ENCODE measurements at regions not wholly inside any gene's neighbourhood (a gene's known extent, or its start where the extent isn't known, plus 50 kb on each side); places are given as distances from the start of the nearest gene placed in this dataset.
"Not testable (repeated sequence)": the region's sequence is repeated elsewhere in the genome, so short reads cannot be mapped to it uniquely, and the experiment has no call there.

DNA sequence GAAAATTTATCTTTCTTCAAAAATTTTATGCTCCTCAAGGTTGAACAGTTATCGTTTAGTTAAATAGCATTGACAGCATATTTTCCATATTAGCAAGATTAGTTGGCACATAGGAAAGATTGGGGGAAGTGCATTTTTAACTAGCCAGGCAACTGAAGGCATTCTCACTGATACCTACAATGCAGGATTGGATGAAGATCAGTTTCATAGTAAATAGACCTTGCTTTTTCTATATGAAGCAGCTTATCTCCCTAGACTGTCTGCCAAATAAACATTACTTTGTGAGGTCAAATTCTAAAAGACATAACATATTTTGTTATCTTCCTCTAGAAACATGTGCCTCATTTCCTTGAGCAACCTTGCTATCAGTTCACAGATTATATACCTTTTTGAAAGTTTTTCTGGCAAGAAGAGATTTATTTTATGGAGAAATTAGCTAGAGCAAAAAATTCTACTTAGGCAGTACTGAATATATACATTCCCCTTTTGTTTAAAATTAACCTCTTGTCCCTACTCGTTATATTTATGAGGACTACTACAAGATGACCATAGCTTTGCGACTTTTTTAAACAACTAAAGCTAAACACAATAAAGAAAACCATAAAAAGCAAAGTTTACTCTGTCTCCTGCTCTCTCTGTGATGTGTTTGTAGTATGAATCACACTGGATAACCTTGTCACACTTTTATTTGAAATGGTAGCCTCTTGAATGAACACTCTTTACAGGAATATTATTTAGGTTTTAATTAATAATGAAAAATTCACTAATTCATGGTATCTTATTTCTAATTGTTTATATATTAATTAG lies 654.9 kb upstream of the TBL1XR1 start:
- DNase-seq (ENCODE audit: low spot score) = no peak

DNA sequence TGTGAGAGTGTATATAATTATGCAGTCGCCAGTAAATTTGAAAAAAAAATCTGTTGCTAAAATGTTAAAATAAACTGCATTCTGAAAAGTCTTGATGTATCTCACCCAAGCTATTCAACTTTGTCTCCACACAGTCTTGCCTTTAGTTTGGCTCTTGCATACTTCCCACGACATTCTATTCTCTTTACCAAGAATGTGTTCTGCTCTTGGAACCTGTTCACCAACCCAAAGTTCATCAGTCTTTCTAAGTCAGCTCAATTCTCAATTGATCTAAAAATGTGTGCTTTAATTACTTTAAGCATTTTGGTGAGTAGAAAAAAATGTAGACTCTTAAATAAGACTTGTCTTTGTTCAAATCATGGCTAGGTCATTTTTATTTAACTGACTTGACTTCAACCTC lies 657.7 kb upstream of the TBL1XR1 start:
- DNase-seq (ENCODE audit: low spot score) = no peak

DNA sequence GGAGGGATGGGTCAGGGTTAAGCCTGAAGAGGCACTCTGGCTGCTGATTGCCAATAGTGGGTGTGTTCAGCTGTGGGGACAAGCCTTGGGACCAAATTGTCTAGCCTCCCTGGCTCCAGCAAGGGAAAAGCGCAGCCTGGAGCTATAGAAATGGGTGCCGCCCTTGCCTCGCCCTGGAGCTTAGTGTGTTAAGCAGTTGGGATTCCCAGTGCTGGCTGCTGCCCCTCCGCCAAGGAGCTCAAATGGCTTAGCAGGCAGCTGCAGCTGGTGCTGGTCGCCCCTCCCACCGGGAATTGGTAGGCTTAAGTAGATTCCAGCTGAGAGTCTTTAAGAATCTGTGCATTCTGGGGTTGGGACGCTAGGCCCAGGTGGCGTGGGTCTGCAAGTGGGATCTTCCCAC lies 662.9 kb upstream of the TBL1XR1 start:
- DNase-seq (ENCODE audit: low spot score) = no peak

DNA sequence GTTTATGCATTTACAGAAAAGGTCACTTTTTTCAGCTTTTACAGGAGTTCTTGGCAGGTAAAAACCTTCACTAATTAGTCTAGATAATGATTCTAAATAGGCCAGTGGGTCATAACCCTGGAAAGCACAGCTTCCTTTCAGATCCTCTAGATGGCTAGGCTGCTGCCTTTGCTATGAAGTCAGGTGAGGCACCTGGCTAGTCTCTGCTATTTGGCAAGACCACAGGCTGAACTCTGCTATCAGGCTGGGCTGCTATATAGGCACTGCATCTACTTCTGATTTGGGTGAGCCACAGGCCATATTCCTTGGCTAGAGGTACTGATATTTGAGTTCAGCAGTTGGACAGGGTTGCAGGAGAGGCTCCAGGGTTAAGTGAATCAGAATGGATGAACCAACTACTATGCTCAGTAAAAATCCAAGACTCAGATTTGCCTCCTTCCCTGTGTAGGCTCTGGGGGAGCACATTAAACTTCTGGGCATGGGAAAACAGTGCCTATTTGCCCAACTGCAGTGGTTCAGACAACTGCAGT lies 665.7 kb upstream of the TBL1XR1 start:
- DNase-seq (ENCODE audit: low spot score) = no peak

DNA sequence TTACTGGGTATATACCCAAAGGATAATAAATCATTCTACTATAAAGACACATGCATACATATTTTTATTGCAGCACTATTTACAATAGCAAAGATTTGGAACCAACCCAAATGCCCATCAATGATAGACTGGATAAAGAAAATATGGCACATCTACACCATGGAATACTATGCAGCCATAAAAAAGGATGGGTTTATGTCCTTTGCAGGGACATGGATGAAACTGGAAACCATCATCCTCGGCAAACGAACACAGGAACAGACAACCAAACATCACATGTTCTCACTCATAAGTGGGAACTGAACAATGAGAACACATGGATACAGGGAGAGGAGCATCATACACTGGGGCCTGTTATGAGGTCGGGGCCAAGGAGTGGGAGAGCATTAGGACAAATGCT lies 665.0 kb upstream of the KCNMB2 start:
- DNase-seq (ENCODE audit: low spot score) = not testable (repeated sequence)

DNA sequence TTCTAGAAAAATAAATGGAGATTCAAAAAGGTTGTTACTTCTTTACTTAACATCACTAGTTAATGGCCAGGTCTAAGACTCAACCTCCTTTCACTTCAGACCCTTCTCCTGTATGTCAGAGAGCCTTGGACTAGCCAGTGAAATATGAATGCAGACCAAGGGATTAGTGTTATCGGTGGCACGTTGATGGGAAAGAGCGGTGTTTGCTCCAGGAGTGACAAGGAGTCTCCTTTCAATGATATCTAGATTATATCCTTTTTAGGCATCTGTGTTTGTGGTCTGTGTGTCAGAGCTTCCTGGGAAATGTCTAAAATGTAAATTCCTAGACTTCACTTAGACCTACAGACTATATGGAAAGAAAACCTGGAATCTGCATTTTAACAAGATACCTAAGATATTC lies 658.0 kb upstream of the KCNMB2 start:
- no peak for DNase-seq (ENCODE audit: low spot score)

DNA sequence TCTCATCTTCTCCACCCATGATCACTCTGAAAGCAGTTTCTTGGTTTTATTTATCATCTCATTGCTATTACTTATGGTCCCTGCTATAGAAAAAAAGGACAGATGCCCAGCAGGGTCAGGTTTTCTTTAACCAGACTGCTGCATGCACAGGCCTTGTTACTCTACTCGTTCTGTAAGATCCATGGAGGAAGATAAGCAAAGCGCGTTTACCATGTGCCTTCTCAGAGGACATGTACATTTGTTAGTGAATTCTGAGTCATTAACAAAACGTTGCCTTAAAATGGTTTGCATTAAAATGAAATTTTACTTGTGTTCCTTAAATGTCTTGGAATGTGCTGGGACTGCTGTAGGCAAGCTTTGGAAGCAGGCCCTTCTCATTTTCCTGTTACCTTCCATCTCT lies 657.3 kb upstream of the KCNMB2 start:
- DNase-seq (ENCODE audit: low spot score) = no peak

DNA sequence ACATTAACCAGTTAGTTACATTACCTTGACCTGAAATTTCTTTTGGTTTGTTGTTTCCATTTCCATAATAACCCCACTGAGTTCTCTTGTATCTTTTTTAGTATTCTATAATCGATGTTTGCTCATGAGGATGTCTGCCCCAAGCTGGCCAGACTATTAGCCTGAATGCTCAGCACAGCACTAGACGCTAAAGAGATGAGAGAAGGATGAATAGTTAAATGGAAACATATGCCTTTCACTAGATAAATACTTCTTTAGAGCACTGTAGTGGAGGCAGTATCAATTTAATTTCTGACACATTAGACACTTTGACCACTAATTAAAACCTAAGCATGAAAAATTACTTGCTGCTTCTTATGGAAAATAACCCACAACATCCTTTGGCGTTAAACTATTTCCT lies 654.9 kb upstream of the KCNMB2 start:
- no peak for DNase-seq (ENCODE audit: low spot score)

DNA sequence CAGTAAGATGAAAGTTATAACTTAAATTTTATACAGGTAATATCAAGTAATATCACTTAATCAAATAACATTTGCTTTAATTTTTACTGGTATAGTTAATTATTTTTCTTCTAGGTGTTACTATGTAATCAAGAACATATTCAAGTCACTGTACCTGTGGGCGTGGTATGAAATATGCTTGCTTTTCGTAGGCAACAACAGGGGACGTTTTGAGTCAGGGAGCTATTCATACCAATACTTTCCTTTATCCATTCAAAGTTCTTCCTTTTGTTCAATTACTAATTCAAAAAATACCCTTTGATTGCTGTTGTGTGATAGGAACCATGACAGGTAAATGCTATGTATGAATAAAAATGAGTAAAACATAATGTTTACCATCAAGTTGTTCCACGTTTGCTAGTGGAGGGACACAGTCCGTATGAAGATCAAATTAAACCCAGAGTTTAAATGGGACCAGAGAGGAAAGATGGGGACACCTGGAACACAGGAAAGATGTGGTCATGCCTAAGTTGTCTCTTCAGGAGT lies 654.0 kb upstream of the KCNMB2 start:
- DNase-seq (ENCODE audit: low spot score) = no peak

DNA sequence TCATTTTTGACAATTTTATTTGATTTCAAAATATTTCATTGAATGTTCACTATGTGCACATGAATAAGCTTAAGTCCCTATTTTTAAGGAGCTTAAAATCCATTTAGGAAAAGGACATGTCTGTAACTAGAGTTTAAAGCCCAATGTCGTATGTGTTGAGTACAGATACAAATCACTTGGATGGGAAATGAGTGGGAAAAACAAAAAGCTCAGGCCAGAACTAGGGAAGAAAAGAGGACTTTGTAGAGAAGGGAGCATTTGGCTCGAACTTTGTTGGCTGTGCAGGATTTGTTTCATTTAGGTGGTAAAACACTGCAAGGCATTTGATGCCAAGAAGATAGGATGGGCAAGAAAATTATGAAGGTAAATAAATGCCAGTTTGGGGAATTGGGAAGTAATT lies 653.1 kb upstream of the KCNMB2 start:
- no peak for DNase-seq (ENCODE audit: low spot score)

DNA sequence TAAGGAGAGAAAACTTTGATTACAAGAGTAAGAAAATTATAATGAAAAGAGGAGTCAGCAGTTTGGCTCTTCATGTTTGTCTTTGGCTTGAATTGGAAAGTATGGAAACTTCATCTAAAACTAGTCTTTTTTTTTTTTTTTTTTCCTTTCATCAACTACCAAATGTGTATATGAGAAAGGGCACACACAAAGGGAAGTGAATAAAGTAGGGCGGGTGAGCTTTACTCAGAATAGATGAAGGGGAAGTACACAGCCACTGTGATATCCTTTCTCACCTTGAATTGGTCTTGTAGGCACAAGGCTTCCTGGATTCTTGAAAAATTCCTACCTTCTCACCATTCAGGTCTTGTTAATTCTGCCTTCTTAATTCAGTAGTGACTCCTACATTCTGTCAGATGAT lies 652.3 kb upstream of the KCNMB2 start:
- no peak for DNase-seq (ENCODE audit: low spot score)

DNA sequence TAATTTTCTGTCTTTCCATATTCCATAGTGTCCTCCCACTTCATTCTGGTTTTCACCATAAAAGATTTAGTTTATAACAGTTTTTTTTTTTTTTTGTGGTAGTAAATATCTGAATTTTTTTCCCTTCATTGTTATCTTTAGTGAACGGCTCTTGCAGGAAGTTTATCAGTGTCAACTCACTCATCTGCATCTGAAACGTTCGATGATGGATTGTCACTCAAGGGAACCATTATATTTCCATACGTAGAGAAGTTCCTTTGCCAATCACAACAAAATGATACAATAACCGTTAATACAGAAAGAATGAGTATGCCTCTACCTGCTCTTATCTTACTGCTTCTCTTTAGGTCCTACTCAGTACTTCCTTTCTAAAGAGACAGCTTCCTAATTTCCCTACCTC lies 651.2 kb upstream of the KCNMB2 start:
- no peak for DNase-seq (ENCODE audit: low spot score)

DNA sequence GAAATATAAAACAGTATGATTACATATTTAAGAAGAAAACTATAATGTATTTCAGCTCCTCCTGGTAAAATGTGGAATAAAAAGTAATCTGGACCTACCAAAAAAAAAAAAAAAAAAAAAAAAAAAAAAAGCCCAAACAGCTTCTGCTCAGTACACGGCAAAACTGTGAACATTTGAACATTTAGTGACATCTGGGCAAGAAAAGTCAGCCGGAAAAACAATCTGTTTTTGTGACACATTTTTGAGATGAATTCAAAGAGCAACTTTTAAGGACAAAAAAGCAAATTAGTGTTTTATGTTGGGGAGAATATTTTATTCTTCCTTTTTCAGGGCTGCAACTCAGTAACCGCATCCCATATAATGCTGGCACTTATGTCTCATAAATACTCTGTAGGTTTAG lies 649.7 kb upstream of the KCNMB2 start:
- DNase-seq (ENCODE audit: low spot score) = no peak

DNA sequence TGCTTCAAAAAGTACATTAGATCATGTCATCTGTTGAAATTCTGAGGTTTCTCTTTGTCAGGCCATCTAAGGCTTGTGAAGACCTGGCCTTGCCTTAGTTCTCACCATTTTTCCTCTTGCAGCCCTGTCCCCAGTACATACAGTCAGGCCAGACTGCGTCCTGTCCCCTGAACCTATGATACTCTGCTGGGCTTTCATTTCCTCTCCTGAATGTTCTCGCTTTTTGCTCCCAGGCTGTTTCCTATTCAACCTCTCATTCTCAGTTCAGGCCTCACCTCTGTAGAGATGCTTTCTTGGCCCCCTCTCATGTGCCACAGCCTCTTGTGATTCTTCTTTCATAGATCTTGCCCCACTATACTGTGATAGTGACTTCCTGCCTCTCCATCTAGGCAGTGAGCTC lies 648.8 kb upstream of the KCNMB2 start:
- no peak for DNase-seq (ENCODE audit: low spot score)

DNA sequence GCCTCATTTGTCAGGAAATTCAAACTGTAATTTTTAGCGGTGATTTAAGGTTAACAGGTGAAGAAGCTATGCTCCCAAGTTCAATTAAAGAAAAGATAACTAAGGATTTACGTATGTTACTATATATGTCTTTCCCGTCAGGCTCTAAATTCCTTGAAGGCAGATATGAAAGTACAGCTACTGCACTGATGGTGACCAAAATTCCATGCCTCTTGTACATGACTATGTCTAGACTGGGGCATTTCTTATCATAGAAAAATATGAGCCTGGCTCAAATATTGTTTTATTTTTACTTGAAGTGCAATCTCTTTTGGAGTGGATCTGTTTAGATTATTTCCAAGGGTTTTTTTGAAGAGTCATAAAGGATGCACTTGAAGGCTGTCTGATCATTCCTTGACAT lies 647.1 kb upstream of the KCNMB2 start:
- DNase-seq (ENCODE audit: low spot score) = no peak

DNA sequence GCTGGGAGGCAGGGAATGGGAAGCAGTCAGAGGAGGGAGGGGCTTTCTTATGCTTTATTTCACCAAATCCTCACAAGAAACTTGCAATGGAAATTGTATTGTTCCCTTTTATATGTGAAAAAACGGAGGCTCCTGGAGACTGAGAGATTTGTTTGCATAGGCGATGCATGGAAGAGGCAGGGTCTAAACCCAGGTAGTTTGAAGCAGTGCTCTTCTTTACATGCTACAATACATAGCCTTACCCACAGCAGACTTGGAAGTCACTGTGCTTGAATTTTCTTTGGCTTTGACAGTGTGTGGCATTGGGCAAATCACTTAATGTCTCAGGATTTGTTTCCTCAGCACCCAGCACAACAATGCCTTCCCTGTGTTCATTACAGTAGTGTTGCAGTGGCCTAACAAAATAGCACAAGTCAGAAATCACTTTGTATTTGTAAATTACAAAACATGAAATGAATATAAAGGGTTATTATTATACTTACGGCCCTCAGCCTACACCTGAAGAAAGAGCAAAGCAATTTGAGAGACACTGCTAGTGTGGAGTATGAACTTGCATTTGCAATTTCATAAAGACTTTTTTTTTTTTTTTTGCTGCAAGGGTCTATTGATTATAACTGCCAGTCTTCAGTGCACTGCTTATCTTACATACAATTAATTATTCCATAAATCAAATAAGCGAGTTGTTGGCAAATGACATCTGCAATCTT lies 646.4 kb upstream of the KCNMB2 start:
- DNase-seq (ENCODE audit: low spot score) = no peak

DNA sequence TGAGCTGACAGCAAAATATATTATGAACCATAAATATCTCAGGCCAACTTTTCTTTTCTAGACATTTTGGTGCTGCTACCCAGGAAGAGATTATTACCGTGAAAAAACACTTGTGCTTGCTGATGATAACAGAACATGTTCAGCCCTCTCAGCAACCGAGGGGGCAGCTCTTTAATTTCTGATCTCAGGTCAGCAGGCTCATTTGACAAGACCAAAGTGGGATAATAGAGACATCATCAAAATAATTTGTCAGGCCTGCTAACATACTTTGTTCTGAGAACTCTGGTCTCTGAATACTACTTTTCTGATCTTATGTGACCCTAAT lies 645.9 kb upstream of the KCNMB2 start:
- no peak for DNase-seq (ENCODE audit: low spot score)

DNA sequence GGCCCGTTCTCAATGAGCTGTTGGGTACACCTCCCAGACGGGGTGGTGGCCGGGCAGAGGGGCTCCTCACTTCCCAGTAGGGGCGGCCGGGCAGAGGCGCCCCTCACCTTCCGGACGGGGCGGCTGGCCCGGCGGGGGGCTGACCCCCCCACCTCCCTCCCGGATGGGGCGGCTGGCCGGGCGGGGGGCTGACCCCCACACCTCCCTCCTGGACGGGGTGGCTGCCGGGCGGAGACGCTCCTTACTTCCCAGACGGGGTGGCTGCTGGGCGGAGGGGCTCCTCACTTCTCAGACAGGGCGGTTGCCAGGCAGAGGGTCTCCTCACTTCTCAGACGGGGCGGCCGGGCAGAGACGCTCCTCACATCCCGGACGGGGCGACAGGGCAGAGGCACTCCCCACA lies 644.7 kb upstream of the KCNMB2 start:
- not testable (repeated sequence) for DNase-seq (ENCODE audit: low spot score)

DNA sequence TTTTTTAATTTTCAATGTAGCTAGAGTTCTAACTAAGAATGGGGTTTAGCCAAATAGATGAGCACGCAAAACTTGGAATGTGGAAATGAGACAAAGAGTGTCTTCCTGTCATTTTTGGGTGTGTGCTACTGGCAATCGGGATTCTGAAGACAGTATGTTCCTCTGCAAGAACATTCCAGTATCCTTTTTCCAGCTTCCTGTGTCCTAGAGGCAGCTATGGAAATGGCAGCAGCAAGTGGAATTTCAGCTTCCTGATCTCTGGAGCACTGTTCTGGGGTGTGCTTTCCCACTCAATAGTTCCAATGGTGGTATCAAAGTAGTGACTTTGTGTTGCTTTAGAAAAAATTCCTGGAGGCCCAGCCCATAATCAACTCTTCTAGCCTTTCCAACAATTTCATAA lies 642.9 kb upstream of the KCNMB2 start:
- no peak for DNase-seq (ENCODE audit: low spot score)

DNA sequence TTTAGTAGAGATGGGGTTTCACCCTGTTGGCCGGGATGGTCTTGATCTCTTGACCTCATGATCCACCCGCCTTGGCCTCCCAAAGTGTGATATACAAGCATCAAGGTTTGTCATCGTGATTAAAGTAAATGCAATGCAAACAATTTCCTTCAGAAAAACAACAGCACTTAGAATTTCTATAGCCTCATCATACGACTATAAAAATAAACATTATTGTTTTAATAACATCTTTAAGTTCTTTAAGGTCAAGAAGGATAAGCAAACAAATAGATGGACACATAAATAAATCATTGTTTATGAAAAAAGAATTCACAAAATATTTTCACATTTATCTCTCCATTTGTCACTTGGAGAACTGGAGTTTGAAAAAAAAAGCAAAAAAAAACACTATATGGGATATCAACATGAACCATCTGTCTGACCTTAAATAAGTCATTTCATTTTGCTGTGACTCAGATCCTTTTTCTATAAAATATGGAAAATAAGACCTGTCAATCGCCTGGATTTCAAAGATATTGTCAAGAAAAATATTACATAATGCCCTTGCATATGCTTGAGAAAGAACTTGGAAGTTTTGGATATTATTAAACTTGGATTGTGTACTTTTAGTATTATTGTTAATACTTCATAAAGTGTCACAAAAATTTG lies 642.0 kb upstream of the KCNMB2 start:
- DNase-seq (ENCODE audit: low spot score) = no peak

DNA sequence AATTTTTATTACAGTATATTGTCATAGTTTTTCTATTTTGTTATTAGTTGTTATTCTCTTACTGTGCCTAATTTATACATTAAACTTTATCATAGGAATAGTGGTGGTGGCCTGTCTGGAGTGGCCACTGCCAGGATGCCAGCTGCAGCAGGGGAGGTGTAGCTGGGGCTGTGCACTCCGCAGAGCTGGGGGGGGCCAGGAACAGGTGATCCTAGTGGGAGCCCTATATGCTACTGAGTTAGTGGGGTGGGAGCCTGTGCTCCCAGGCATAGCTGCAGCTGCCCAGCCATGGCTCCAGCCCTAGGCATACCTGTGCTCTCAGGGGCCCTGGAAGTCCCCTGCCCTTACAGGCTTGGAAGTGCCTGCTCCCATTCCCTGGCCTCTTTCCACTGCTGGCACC lies 638.1 kb upstream of the KCNMB2 start:
- DNase-seq (ENCODE audit: low spot score) = no peak

DNA sequence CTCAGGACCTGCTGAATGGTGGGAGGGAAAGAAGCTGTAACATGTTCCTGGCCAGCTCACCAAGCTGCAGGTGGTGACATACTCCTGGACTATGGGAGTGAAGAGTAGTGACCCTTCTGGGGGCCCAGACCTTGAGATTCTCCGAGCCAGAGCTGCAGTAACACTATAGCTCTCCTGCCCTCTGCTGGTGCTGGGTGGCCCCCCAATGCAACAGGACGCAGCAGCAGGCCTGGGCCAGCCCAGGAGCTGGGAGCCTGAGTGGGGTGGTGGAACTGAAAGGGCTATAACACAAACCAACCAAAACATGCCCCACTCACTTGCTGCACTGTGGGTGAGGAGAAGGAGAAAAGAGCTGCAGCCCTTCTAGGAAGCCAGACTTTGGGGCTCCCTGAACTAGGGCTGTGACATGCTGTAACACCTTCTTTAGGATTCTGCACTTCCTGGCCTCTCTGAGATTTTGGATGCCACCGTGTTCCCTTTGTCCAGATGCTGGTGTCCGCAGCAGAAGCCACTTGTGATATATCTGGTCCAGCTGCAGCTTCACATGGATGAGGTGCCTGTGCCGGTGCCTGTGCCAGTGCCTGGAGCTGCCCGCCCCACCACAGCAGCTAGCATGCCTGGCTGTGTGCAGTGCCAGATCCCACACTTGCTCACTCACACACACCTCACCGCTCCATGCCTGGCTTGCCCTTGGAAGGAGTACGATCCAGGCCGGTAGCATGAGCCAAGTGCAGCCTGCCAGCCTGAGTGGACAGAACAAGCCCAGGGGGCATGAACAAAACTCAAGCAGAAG lies 636.8 kb upstream of the KCNMB2 start:
- DNase-seq (ENCODE audit: low spot score) = no peak

All from iPS-NIHi11 (cell line).